HUES48 (cell line): ENCODE measurements at regions not wholly inside any gene's neighbourhood (a gene's known extent, or its start where the extent isn't known, plus 50 kb on each side); places are given as distances from the start of the nearest gene placed in this dataset.
"Not testable (repeated sequence)": the region's sequence is repeated elsewhere in the genome, so short reads cannot be mapped to it uniquely, and the experiment has no call there.

Source experiments
- H3K27ac ChIP-seq: one replicate; pipeline ENCODE4 v1.7.0; 2013; ENCODE audit warnings: low read depth, low read length, inconsistent platforms
- H3K27me3 ChIP-seq: 2 replicates; pipeline ENCODE4 v1.6.1; 2013; ENCODE audit warnings: mild to moderate bottlenecking, low read length; ENCODE audit not compliant: control insufficient read depth, insufficient read depth
- H3K36me3 ChIP-seq: 2 replicates; pipeline ENCODE4 v1.6.1; 2013; ENCODE audit warnings: low read length; ENCODE audit not compliant: control insufficient read depth, insufficient read depth
- H3K4me1 ChIP-seq: 2 replicates; pipeline ENCODE4 v1.6.1; 2013; ENCODE audit warnings: mild to moderate bottlenecking, low read length; ENCODE audit not compliant: control insufficient read depth, insufficient read depth
- H3K4me3 ChIP-seq: 2 replicates; pipeline ENCODE4 v1.5.1; 2013; ENCODE audit warnings: mild to moderate bottlenecking, low read depth, low read length
- H3K9ac ChIP-seq: 2 replicates; pipeline ENCODE4 v1.6.1; 2013; ENCODE audit warnings: mild to moderate bottlenecking, low read depth, low read length, moderate library complexity
- H3K9me3 ChIP-seq: 2 replicates; pipeline ENCODE4 v1.6.1; 2013; ENCODE audit warnings: low read length; ENCODE audit not compliant: control insufficient read depth, insufficient read depth

- H3K4me3 ChIP-seq, result no peak overlapping the region
- H3K9ac ChIP-seq, result no peak overlapping the region
- H3K27ac ChIP-seq, result no peak overlapping the region
- H3K9me3 ChIP-seq, result no peaks in the 10 kb centered on the region; the same call in 1 of the 2 replicates
- H3K36me3 ChIP-seq, result no peaks in the 10 kb centered on the region
- no peaks in the 10 kb centered on the region for H3K27me3 ChIP-seq
- H3K4me1 ChIP-seq, result no peaks in the 10 kb centered on the region
These were observed 478.5 kb upstream of the SMARCA2 start for GRCh38 chr9:1536522-1537170.

DNA sequence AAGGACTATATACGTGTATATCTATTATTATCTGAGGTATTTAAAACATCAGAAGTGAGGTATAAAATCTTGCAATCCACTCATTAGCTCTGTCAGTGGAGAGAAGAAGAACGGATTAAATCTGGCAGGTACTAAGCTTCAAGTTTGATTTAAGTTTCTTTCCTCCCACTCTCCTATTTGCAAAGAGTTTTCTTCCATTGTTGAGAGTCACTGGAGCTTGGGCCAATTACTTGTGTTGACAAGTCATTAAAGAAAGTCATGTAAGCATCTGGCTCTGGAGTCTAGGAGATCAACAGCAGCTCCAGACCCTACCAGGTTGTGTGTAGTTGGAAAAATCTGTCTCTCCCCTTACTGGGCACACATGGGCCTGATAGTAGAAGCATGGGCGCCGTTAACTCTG is 476.8 kb upstream of the SMARCA2 start:
- H3K9ac ChIP-seq, result no peak overlapping the region
- no peak overlapping the region for H3K4me3 ChIP-seq
- no peak overlapping the region for H3K27ac ChIP-seq
- no peaks in the 10 kb centered on the region for H3K27me3 ChIP-seq
- no peaks in the 10 kb centered on the region for H3K9me3 ChIP-seq
- no peaks in the 10 kb centered on the region for H3K36me3 ChIP-seq
- H3K4me1 ChIP-seq, result no peaks in the 10 kb centered on the region

- Histone ChIP-seq H3K4me1 (no peaks in the 10 kb centered on the region), H3K27me3 (no peaks in the 10 kb centered on the region), H3K9me3 (no peaks in the 10 kb centered on the region), H3K9ac (no peak overlapping the region), H3K4me3 (no peak overlapping the region), H3K27ac (no peak overlapping the region), H3K36me3 (no peaks in the 10 kb centered on the region)
These were observed 475.9 kb upstream of the SMARCA2 start for GRCh38 chr9:1539216-1539615.

- Histone ChIP-seq H3K4me1 (no peaks in the 10 kb centered on the region), H3K27ac (no peak overlapping the region), H3K36me3 (no peaks in the 10 kb centered on the region), H3K9me3 (no peaks in the 10 kb centered on the region), H3K27me3 (no peaks in the 10 kb centered on the region), H3K4me3 (no peak overlapping the region), H3K9ac (no peak overlapping the region)
These were observed 464.5 kb upstream of the SMARCA2 start for GRCh38 chr9:1550636-1551035.

DNA sequence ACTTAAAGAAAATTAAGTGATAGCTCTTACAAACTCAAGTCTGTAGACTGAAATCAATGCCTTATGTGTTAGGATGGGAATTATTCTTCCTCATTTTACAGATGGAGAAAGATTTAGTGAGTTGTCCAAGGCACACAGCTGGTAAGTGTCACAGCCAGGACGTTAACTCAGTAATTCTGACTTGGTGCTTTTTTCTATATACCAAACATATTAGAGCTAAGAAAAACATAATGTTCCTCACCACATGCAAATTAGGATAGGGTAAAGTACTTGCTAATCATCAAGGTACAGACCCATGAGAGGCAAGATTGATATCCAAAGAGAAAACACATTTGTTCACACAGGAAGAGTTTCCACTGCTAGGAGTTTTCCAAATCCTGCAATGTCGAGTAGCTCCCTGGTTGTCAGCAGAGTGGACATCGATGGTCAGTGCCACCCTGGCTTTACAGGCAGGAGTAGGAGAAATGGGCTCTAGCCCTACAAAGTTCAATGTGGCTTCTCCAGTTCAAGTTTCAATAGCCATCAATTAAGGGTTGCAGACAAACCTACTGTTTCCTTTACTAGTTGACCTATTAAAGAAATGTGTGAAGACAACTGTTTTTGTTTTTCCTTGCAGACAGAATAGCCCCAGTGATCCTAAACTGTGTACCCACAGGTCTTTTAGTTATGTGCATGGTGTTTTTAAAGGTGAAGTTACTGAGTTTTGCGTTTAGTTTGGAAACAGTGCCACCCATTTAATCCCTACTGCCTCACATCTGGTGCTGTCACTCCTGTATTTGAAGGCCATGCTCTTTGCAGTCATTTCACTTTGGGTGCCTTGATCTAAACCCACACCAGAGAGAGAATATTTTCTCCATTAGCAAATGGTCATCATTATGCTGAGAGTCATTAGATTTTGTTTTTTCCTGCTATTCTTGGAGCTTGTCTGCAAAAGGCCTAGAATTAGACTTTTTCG is 460.8 kb upstream of the SMARCA2 start:
- no peaks in the 10 kb centered on the region for H3K4me1 ChIP-seq
- no peak overlapping the region for H3K4me3 ChIP-seq
- no peak overlapping the region for H3K9ac ChIP-seq
- H3K36me3 ChIP-seq, result no peaks in the 10 kb centered on the region
- H3K27ac ChIP-seq, result no peak overlapping the region
- H3K27me3 ChIP-seq, result no peaks in the 10 kb centered on the region
- H3K9me3 ChIP-seq, result peaks cover 18% of the 10 kb centered on the region

- H3K27ac ChIP-seq, H3K9ac ChIP-seq, H3K4me3 ChIP-seq, H3K36me3 ChIP-seq, H3K4me1 ChIP-seq, H3K27me3 ChIP-seq: not testable (repeated sequence)
- H3K9me3 ChIP-seq, result peaks cover 18% of the 10 kb centered on the region
These were observed 456.5 kb upstream of the SMARCA2 start for GRCh38 chr9:1558666-1559065.

DNA sequence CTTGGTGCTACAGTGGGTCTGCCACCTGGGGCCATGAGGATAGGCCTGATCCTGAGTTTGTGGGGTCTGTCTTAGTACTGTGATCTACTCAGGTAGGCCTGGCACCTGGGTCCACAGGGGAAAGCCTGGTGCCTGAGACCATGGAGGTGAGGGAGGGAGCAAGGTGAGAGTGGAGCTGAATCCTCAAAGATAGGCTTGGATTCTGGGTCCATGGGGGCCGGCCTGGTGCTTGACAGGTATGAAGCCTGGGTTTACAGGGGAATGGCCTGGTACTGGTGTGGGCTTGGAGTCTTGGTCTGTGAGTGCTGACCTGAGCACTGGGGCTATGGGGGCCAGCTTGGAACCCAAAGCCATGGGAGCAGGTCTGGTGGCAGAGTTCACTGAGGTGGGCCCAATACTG is 439.2 kb upstream of the SMARCA2 start:
- no peak overlapping the region for H3K9ac ChIP-seq
- no peak overlapping the region for H3K27ac ChIP-seq
- no peaks in the 10 kb centered on the region for H3K4me1 ChIP-seq
- H3K4me3 ChIP-seq, result no peak overlapping the region
- H3K36me3 ChIP-seq, result no peaks in the 10 kb centered on the region
- no peaks in the 10 kb centered on the region for H3K27me3 ChIP-seq
- H3K9me3 ChIP-seq, result peaks cover 13% of the 10 kb centered on the region

- Histone ChIP-seq H3K9me3 (peaks cover 12% of the 10 kb centered on the region), H3K36me3 (no peaks in the 10 kb centered on the region), H3K4me1 (no peaks in the 10 kb centered on the region), H3K9ac (no peak overlapping the region), H3K27ac (no peak overlapping the region), H3K27me3 (no peaks in the 10 kb centered on the region), H3K4me3 (no peak overlapping the region)
These were observed 434.9 kb upstream of the SMARCA2 start for GRCh38 chr9:1580215-1580614.

GRCh38 chr9:1581926-1582325 is 433.2 kb upstream of the SMARCA2 start:
- H3K4me1 ChIP-seq, result no peaks in the 10 kb centered on the region
- H3K9ac ChIP-seq, result no peak overlapping the region
- no peak overlapping the region for H3K27ac ChIP-seq
- H3K9me3 ChIP-seq, result no peaks in the 10 kb centered on the region
- H3K36me3 ChIP-seq, result no peaks in the 10 kb centered on the region
- H3K27me3 ChIP-seq, result no peaks in the 10 kb centered on the region
- no peak overlapping the region for H3K4me3 ChIP-seq

- peaks cover 6% of the 10 kb centered on the region for H3K9me3 ChIP-seq
- no peaks in the 10 kb centered on the region for H3K36me3 ChIP-seq
- H3K4me1 ChIP-seq, result no peaks in the 10 kb centered on the region
- no peak overlapping the region for H3K27ac ChIP-seq
- H3K9ac ChIP-seq, result no peak overlapping the region
- no peak overlapping the region for H3K4me3 ChIP-seq
- H3K27me3 ChIP-seq, result no peaks in the 10 kb centered on the region
These were observed 423.8 kb upstream of the SMARCA2 start for GRCh38 chr9:1591310-1591709.

DNA sequence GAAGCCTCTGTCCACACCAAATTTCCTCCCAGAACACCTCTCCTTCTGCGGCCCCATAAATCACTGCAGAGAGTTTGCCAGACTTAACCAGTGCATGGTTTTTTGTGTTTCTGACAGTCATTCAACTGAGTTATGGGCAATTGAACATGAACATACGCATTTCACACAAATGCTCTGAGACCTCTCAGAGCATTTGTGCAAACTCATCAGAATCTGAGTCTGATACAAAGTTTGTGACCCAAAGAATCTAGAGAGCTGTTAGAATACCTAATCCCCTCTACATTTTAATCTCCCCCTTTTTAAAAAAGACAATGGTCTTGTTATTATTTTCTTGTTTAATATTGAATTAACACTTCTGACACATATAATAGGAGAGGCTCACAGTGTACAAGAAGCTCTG is 416.9 kb upstream of the SMARCA2 start:
- Histone ChIP-seq H3K4me3 (no peak overlapping the region), H3K9me3 (no peaks in the 10 kb centered on the region)

More for the DNA sequence above, 416.9 kb upstream of the SMARCA2 start:
- H3K27me3 ChIP-seq, result no peaks in the 10 kb centered on the region
- H3K36me3 ChIP-seq, result no peaks in the 10 kb centered on the region
- H3K4me1 ChIP-seq, result no peaks in the 10 kb centered on the region
- H3K9ac ChIP-seq, result no peak overlapping the region
- no peak overlapping the region for H3K27ac ChIP-seq
